ENCODE measurements at regions not wholly inside any gene's neighbourhood (a gene's known extent, or its start where the extent isn't known, plus 50 kb on each side); places are given as distances from the start of the nearest gene placed in this dataset.

- no peaks in the 10 kb centered on the region for H3K9me3 Mint-ChIP-seq
- no peaks in the 10 kb centered on the region for H3K27me3 Mint-ChIP-seq
- peak; percentile 75 for ATAC-seq (replicated peaks)
- no peak overlapping the region for H3K4me3 Mint-ChIP-seq
- no peak overlapping the region for H3K27ac Mint-ChIP-seq
- H3K36me3 Mint-ChIP-seq (ENCODE audit: low read depth): no peaks in the 10 kb centered on the region
- H3K4me1 Mint-ChIP-seq: peaks cover 8% of the 10 kb centered on the region
Measured at GRCh38 chr1:194341587-194341986, 1155.2 kb upstream of the B3GALT2 start.

DNA sequence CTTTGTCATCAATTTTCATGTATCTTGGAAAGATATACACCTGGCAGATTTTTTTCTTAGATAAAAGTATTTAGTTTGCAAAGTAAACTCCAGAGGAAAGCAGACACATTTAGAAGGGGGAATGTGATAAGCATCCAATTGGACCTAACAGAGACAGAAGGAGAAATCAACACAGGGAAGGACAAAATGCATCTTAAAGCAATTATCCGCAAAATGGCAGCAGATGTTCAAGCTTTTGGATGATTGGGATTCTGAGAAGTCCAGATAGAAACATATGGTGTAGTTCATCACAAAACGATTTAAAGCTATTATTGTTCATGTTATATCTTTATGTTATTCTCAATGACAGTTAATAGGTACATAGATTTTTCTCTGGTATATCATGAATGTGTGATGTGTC, 1153.1 kb upstream of the B3GALT2 start:
- no peak for ATAC-seq (replicated peaks)
- no peak overlapping the region for H3K27ac Mint-ChIP-seq
- H3K4me3 Mint-ChIP-seq: no peak overlapping the region
- no peaks in the 10 kb centered on the region for H3K27me3 Mint-ChIP-seq
- no peaks in the 10 kb centered on the region for H3K9me3 Mint-ChIP-seq
- H3K36me3 Mint-ChIP-seq (ENCODE audit: low read depth): no peaks in the 10 kb centered on the region
- peaks cover 8% of the 10 kb centered on the region for H3K4me1 Mint-ChIP-seq

DNA sequence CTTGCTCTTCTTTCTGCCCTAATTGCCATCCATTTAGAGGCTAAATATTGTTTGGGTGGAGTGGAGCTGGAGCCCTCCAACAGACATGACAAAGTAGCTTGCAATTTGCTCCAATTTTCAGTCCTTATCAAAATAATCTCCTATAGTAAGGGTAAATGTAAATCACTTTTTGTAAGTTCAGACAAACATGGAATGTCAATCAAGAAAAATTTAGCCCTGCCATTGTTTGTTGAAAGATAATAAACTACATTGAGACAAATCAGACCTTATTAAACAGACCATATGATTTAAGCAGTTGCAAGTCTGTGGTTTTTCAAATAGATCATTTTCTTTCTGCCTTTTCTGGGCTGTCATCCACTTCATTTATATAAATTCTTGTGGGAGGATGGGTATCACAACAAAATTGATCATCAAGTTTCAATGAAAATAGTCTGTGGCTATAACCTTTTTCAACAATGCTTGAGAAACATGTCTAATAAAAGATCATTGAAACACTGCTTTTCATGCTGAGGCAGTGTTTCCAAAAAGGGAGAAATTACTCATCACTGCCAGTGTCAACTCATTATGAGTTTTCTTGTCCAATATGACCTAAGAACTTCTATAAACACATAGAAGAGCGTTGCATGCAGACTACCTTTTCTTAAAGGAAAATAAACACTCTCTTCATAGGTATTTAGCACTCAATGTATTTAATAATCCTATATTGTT, 1152.0 kb upstream of the B3GALT2 start:
- Mint-ChIP-seq H3K9me3 (no peaks in the 10 kb centered on the region), H3K4me3 (no peak overlapping the region), H3K4me1 (peaks cover 8% of the 10 kb centered on the region), H3K27ac (peak overlapping the region; percentile 62), H3K36me3 (ENCODE audit: low read depth) (no peaks in the 10 kb centered on the region), H3K27me3 (no peaks in the 10 kb centered on the region)
- peak; percentile 89 for ATAC-seq (replicated peaks)

DNA sequence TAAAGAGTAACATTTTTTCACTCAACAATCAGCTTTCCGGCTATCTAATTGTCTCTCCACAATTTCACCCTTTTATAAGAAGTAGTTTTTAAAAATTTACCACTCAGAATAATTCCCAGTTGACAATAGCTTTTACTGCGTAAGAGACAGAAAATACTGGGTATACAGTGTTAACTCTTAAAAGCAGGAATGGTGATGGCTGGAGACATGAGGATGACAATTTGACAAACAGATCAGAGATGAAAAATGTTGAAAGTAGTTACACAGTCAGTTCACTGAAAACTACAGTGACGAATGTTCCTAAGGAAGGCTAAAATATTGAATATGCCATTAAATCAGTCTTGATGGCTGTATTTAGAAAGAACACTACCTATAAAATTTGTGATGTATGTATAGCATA, 1146.8 kb upstream of the B3GALT2 start:
- H3K36me3 Mint-ChIP-seq (ENCODE audit: low read depth): no peaks in the 10 kb centered on the region
- peaks cover 4% of the 10 kb centered on the region for H3K4me1 Mint-ChIP-seq
- no peaks in the 10 kb centered on the region for H3K27me3 Mint-ChIP-seq
- H3K27ac Mint-ChIP-seq: no peak overlapping the region
- no peak overlapping the region for H3K4me3 Mint-ChIP-seq
- no peak for ATAC-seq (replicated peaks)
- no peaks in the 10 kb centered on the region for H3K9me3 Mint-ChIP-seq

GRCh38 chr1:194331758-194332157, 1145.3 kb upstream of the B3GALT2 start:
- H3K9me3 Mint-ChIP-seq: no peaks in the 10 kb centered on the region
- no peaks in the 10 kb centered on the region for H3K4me1 Mint-ChIP-seq
- H3K36me3 Mint-ChIP-seq (ENCODE audit: low read depth): no peaks in the 10 kb centered on the region
- ATAC-seq (replicated peaks): peak; percentile 38
- H3K27me3 Mint-ChIP-seq: no peaks in the 10 kb centered on the region
- no peak overlapping the region for H3K4me3 Mint-ChIP-seq
- H3K27ac Mint-ChIP-seq: no peak overlapping the region

DNA sequence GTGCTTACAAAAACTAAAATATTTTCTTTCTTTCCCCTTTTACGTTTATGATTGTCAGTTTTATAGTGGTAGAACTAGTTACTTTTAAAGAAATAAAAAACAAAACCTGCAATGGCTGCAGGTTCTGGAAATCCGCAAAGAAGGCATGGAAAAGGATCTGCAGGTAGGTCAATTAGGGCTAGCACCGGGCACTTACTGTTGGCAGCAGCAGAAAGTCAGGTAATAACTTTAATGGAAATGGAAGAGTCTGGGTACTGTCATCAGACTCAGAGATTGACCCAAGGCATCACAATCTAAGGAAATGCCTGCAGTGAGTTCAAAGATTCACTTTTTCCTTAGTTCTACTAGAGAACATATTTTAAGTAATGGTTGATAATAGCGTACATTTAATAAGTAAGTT, 1136.3 kb upstream of the B3GALT2 start:
- ATAC-seq (replicated peaks): no peak
- no peak overlapping the region for H3K27ac Mint-ChIP-seq
- H3K4me1 Mint-ChIP-seq: no peaks in the 10 kb centered on the region
- no peaks in the 10 kb centered on the region for H3K27me3 Mint-ChIP-seq
- no peak overlapping the region for H3K4me3 Mint-ChIP-seq
- no peaks in the 10 kb centered on the region for H3K9me3 Mint-ChIP-seq
- H3K36me3 Mint-ChIP-seq (ENCODE audit: low read depth): no peaks in the 10 kb centered on the region

GRCh38 chr1:194318790-194319280, 1132.4 kb upstream of the B3GALT2 start:
- H3K36me3 Mint-ChIP-seq (ENCODE audit: low read depth): no peaks in the 10 kb centered on the region
- no peaks in the 10 kb centered on the region for H3K4me1 Mint-ChIP-seq
- H3K27me3 Mint-ChIP-seq: no peaks in the 10 kb centered on the region
- ATAC-seq (replicated peaks): no peak
- H3K9me3 Mint-ChIP-seq: no peaks in the 10 kb centered on the region
- no peak overlapping the region for H3K27ac Mint-ChIP-seq
- no peak overlapping the region for H3K4me3 Mint-ChIP-seq

DNA sequence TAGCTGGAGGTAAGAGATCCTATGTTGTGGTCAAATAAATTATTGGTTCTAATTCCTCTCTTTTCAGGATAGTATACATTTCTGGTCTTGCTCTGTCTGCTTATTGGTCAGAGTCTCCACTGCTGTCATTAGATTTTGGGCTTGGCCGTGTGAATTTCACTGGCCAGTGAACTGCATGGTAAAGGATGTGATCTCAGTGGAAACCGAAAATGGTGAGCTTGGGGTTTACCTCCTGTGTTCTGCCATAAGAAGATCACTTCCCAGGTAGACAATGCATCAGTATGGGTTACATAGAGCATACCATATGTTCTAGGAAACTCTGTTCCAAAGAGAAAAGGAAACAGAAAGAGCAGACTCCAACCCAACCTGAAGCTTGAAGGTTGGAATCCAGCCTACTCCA, 1123.3 kb upstream of the B3GALT2 start:
- Mint-ChIP-seq H3K27me3 (no peaks in the 10 kb centered on the region), H3K36me3 (ENCODE audit: low read depth) (no peaks in the 10 kb centered on the region), H3K4me3 (no peak overlapping the region), H3K27ac (no peak overlapping the region), H3K9me3 (no peaks in the 10 kb centered on the region), H3K4me1 (no peaks in the 10 kb centered on the region)
- ATAC-seq (replicated peaks): no peak

DNA sequence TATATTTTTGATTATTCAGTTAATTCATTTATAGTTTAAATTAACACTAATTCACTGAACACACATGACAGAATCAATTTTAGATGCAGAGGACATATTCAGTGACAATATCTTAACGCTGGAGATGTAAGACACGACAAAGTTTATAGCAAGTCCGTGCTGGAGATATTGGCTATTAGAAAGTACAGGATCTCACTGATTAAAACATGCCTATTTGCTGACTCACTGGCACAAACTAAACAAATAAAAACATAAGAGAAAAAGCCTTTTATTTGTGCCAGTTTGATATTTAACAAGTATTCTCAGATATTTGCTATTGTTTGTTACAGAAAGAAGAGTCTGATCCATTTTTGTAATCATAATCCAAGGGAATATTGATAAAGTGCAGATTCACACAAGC, 1122.9 kb upstream of the B3GALT2 start:
- no peak overlapping the region for H3K4me3 Mint-ChIP-seq
- ATAC-seq (replicated peaks): no peak
- no peaks in the 10 kb centered on the region for H3K27me3 Mint-ChIP-seq
- no peak overlapping the region for H3K27ac Mint-ChIP-seq
- H3K4me1 Mint-ChIP-seq: no peaks in the 10 kb centered on the region
- H3K36me3 Mint-ChIP-seq (ENCODE audit: low read depth): no peaks in the 10 kb centered on the region
- no peaks in the 10 kb centered on the region for H3K9me3 Mint-ChIP-seq

DNA sequence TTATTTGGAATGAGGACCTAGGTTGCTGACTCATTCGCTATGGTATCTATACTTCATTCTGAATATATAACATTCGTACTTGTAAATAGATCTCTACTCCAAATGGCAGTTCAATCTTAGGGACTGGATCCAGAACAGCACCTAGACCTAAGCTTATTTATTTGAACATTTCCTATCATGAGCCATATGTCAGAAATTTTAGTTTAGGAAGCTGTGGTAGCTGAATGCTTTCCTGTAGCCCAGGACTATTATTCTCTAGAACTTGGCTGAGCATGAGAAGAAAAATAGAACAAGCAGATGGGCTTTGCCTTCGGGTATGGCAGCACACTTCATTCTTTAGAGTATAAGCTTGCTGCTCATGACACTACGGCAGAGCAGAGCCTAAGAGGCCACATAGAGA, 1114.4 kb upstream of the B3GALT2 start:
- H3K27me3 Mint-ChIP-seq: no peaks in the 10 kb centered on the region
- no peaks in the 10 kb centered on the region for H3K36me3 Mint-ChIP-seq (ENCODE audit: low read depth)
- H3K27ac Mint-ChIP-seq: no peak overlapping the region
- no peaks in the 10 kb centered on the region for H3K4me1 Mint-ChIP-seq
- ATAC-seq (replicated peaks): no peak
- no peaks in the 10 kb centered on the region for H3K9me3 Mint-ChIP-seq
- H3K4me3 Mint-ChIP-seq: no peak overlapping the region

GRCh38 chr1:194300340-194300739, 1113.9 kb upstream of the B3GALT2 start:
- Mint-ChIP-seq H3K4me1 (no peaks in the 10 kb centered on the region), H3K27ac (no peak overlapping the region), H3K9me3 (no peaks in the 10 kb centered on the region), H3K27me3 (no peaks in the 10 kb centered on the region), H3K4me3 (no peak overlapping the region), H3K36me3 (ENCODE audit: low read depth) (no peaks in the 10 kb centered on the region)
- no peak for ATAC-seq (replicated peaks)

DNA sequence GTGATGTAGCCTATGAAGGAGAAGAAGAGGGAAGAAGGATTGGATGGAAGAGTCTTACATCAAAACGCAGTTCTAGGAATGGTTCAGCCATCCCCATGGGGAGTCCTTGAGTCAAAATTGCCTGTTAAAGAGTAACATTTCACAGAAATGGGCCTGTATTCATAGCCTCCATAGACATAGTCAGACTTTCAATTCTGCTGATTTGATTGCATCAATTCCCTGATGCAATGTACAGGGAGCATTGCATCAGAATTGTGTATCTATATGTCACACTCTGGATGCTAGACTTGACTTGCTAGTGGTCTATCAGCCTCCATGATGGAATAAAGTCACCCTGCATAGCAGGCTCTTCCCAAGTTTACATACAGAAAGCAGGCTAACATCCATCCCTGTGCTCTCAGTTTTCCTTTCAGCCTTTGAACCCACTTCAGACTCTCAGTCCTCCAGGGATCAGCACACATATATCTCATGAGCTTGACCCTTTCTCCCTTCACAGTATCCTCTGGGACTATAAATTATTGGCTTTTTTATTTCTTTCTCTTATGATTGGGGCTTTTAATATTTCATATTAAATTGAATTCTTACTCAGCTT, 1111.7 kb upstream of the B3GALT2 start:
- Mint-ChIP-seq H3K4me1 (no peaks in the 10 kb centered on the region), H3K36me3 (ENCODE audit: low read depth) (no peaks in the 10 kb centered on the region), H3K9me3 (no peaks in the 10 kb centered on the region), H3K27me3 (no peaks in the 10 kb centered on the region), H3K27ac (no peak overlapping the region), H3K4me3 (no peak overlapping the region)
- ATAC-seq (replicated peaks): peak; percentile 25

DNA sequence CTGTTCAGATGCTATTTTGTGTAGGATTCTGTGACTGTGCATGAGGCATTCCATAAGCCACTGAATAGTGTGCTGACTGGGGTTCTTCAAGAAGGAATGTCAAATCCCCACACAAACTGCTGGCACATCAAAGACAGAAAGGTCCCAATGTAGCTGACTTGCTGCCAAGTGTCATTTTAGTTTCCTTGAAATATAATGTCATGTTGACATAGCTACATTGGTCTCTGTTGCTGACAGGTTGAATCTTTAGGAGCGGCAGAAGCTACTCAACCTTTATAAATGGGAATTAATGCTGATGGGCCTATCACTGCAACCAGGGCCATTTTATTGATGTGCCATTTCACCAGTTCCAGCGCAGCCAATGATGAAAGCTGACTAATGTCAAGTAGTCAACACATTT, 1110.7 kb upstream of the B3GALT2 start:
- no peaks in the 10 kb centered on the region for H3K36me3 Mint-ChIP-seq (ENCODE audit: low read depth)
- H3K9me3 Mint-ChIP-seq: no peaks in the 10 kb centered on the region
- no peak overlapping the region for H3K4me3 Mint-ChIP-seq
- ATAC-seq (replicated peaks): no peak
- no peaks in the 10 kb centered on the region for H3K4me1 Mint-ChIP-seq
- H3K27ac Mint-ChIP-seq: no peak overlapping the region
- no peaks in the 10 kb centered on the region for H3K27me3 Mint-ChIP-seq

GRCh38 chr1:194296201-194296600, 1109.8 kb upstream of the B3GALT2 start:
- peaks cover under 1% of the 10 kb centered on the region for H3K4me1 Mint-ChIP-seq
- no peak overlapping the region for H3K4me3 Mint-ChIP-seq
- H3K36me3 Mint-ChIP-seq (ENCODE audit: low read depth): no peaks in the 10 kb centered on the region
- H3K27me3 Mint-ChIP-seq: no peaks in the 10 kb centered on the region
- H3K9me3 Mint-ChIP-seq: no peaks in the 10 kb centered on the region
- ATAC-seq (replicated peaks): peak; percentile 44
- H3K27ac Mint-ChIP-seq: no peak overlapping the region

GRCh38 chr1:194295685-194296084, 1109.3 kb upstream of the B3GALT2 start:
- H3K4me3 Mint-ChIP-seq: no peak overlapping the region
- H3K4me1 Mint-ChIP-seq: peaks cover 6% of the 10 kb centered on the region
- H3K36me3 Mint-ChIP-seq (ENCODE audit: low read depth): no peaks in the 10 kb centered on the region
- peak overlapping the region; percentile 2 for H3K27ac Mint-ChIP-seq
- no peaks in the 10 kb centered on the region for H3K27me3 Mint-ChIP-seq
- no peaks in the 10 kb centered on the region for H3K9me3 Mint-ChIP-seq
- peak; percentile 84 for ATAC-seq (replicated peaks)

Measured in activated T-helper 17 cell treated with anti-CD3 and anti-CD28 coated beads, Interleukin-2, amount 50 U/mL, for 72 hours (primary cell).